ENCODE measurements at regions not wholly inside any gene's neighbourhood (a gene's known extent, or its start where the extent isn't known, plus 50 kb on each side); places are given as distances from the start of the nearest gene placed in this dataset.

GRCh38 chr6:168901076-168901475 is 352.6 kb downstream of the THBS2 start:
- CTCF ChIA-PET, result no interaction called here

GRCh38 chr6:168896321-168896720 is 357.3 kb downstream of the THBS2 start:
- ChIA-PET CTCF (no interaction called here), POLR2A (no interaction called here)
- DNase-seq, result no peak
- no peaks in the 10 kb centered on the region for H3K9me3 Mint-ChIP-seq
- no peak overlapping the region for H3K27ac Mint-ChIP-seq
- no peaks in the 10 kb centered on the region for H3K36me3 Mint-ChIP-seq (ENCODE audit: low read depth)
- peaks cover 17% of the 10 kb centered on the region for H3K4me1 Mint-ChIP-seq
- no peak overlapping the region for H3K4me3 Mint-ChIP-seq
- H3K27me3 Mint-ChIP-seq, result peaks cover 2% of the 10 kb centered on the region

More at GRCh38 chr6:168901076-168901475, 352.6 kb downstream of the THBS2 start:
- H3K27me3 Mint-ChIP-seq, result peaks cover 2% of the 10 kb centered on the region
- no peak overlapping the region for H3K4me3 Mint-ChIP-seq
- no peaks in the 10 kb centered on the region for H3K36me3 Mint-ChIP-seq (ENCODE audit: low read depth)
- H3K9me3 Mint-ChIP-seq, result no peaks in the 10 kb centered on the region
- POLR2A ChIA-PET, result no interaction called here
- H3K4me1 Mint-ChIP-seq, result peaks cover 5% of the 10 kb centered on the region
- H3K27ac Mint-ChIP-seq, result no peak overlapping the region
- no peak for DNase-seq

GRCh38 chr6:168895102-168895812 is 358.4 kb downstream of the THBS2 start:
- ChIA-PET CTCF (interaction anchor here (0.6 to 0.7 kb wide), 2 partner anchors 52 to 1194 kb away, joined by 3 to 4 read pairs; no protein-coding TSS in a partner anchor), POLR2A (no interaction called here)
- H3K4me1 Mint-ChIP-seq, result peaks cover 17% of the 10 kb centered on the region
- peak; percentile 83 for DNase-seq
- peak overlapping the region; percentile 24 for H3K27ac Mint-ChIP-seq
- peak overlapping the region; percentile 42 for H3K4me3 Mint-ChIP-seq
- H3K36me3 Mint-ChIP-seq (ENCODE audit: low read depth), result no peaks in the 10 kb centered on the region
- no peaks in the 10 kb centered on the region for H3K9me3 Mint-ChIP-seq
- no peaks in the 10 kb centered on the region for H3K27me3 Mint-ChIP-seq

- POLR2A ChIA-PET, result no interaction called here
- H3K27ac Mint-ChIP-seq, result no peak overlapping the region
- CTCF ChIA-PET, result interaction anchor here (0.7 to 1.6 kb wide), 2 partner anchors 14 to 518 kb away, joined by 3 to 4 read pairs; no protein-coding TSS in a partner anchor
Measured at GRCh38 chr6:168892031-168892430, 361.6 kb downstream of the THBS2 start.

GRCh38 chr6:168890981-168891365 is 362.7 kb downstream of the THBS2 start:
- CTCF ChIA-PET, result interaction anchor here (0.7 kb wide), 2 partner anchors 477 to 811 kb away, joined by 3 to 6 read pairs; partner anchors contain the start of gene C6orf120
- no peak overlapping the region for H3K4me3 Mint-ChIP-seq
- no peaks in the 10 kb centered on the region for H3K27me3 Mint-ChIP-seq
- H3K9me3 Mint-ChIP-seq, result no peaks in the 10 kb centered on the region
- H3K27ac Mint-ChIP-seq, result no peak overlapping the region
- peaks cover 14% of the 10 kb centered on the region for H3K4me1 Mint-ChIP-seq
- no peak for DNase-seq
- no peaks in the 10 kb centered on the region for H3K36me3 Mint-ChIP-seq (ENCODE audit: low read depth)
- POLR2A ChIA-PET, result no interaction called here

More at GRCh38 chr6:168892031-168892430, 361.6 kb downstream of the THBS2 start:
- Mint-ChIP-seq H3K9me3 (no peaks in the 10 kb centered on the region), H3K4me1 (peaks cover 17% of the 10 kb centered on the region), H3K4me3 (no peak overlapping the region), H3K36me3 (ENCODE audit: low read depth) (no peaks in the 10 kb centered on the region), H3K27me3 (no peaks in the 10 kb centered on the region)
- no peak for DNase-seq

GRCh38 chr6:168890306-168890980 is 363.2 kb downstream of the THBS2 start:
- no peak for DNase-seq
- POLR2A ChIA-PET, result no interaction called here
- no peaks in the 10 kb centered on the region for H3K36me3 Mint-ChIP-seq (ENCODE audit: low read depth)
- H3K4me1 Mint-ChIP-seq, result peaks cover 10% of the 10 kb centered on the region
- CTCF ChIA-PET, result no interaction called here
- H3K4me3 Mint-ChIP-seq, result no peak overlapping the region
- no peaks in the 10 kb centered on the region for H3K9me3 Mint-ChIP-seq
- no peak overlapping the region for H3K27ac Mint-ChIP-seq
- no peaks in the 10 kb centered on the region for H3K27me3 Mint-ChIP-seq

GRCh38 chr6:168888786-168889345 is 364.8 kb downstream of the THBS2 start:
- Mint-ChIP-seq H3K36me3 (ENCODE audit: low read depth) (no peaks in the 10 kb centered on the region), H3K9me3 (no peaks in the 10 kb centered on the region), H3K27ac (no peak overlapping the region), H3K27me3 (no peaks in the 10 kb centered on the region), H3K4me1 (peaks cover 6% of the 10 kb centered on the region), H3K4me3 (no peak overlapping the region)
- ChIA-PET CTCF (no interaction called here), POLR2A (no interaction called here)
- no peak for DNase-seq

GRCh38 chr6:168888102-168888501 is 365.5 kb downstream of the THBS2 start:
- Mint-ChIP-seq H3K4me3 (no peak overlapping the region), H3K27me3 (no peaks in the 10 kb centered on the region), H3K27ac (no peak overlapping the region), H3K4me1 (peaks cover 10% of the 10 kb centered on the region), H3K36me3 (ENCODE audit: low read depth) (no peaks in the 10 kb centered on the region), H3K9me3 (no peaks in the 10 kb centered on the region)
- ChIA-PET POLR2A (no interaction called here), CTCF (no interaction called here)
- DNase-seq, result no peak

GRCh38 chr6:168887621-168888020 is 366.0 kb downstream of the THBS2 start:
- Mint-ChIP-seq H3K4me1 (peaks cover 10% of the 10 kb centered on the region), H3K9me3 (no peaks in the 10 kb centered on the region), H3K36me3 (ENCODE audit: low read depth) (no peaks in the 10 kb centered on the region), H3K4me3 (no peak overlapping the region), H3K27me3 (no peaks in the 10 kb centered on the region), H3K27ac (no peak overlapping the region)
- CTCF ChIA-PET, result no interaction called here
- POLR2A ChIA-PET, result no interaction called here
- DNase-seq, result no peak

- no peak overlapping the region for H3K27ac Mint-ChIP-seq
- ChIA-PET POLR2A (no interaction called here), CTCF (no interaction called here)
- no peaks in the 10 kb centered on the region for H3K27me3 Mint-ChIP-seq
- no peak for DNase-seq
- H3K36me3 Mint-ChIP-seq (ENCODE audit: low read depth), result no peaks in the 10 kb centered on the region
- no peak overlapping the region for H3K4me3 Mint-ChIP-seq
- no peaks in the 10 kb centered on the region for H3K9me3 Mint-ChIP-seq
- H3K4me1 Mint-ChIP-seq, result peaks cover 10% of the 10 kb centered on the region
Measured at GRCh38 chr6:168886964-168887363, 366.7 kb downstream of the THBS2 start.

- CTCF ChIA-PET, result interaction anchor here (0.7 kb wide), 1 partner anchor 749 kb away, joined by 3 read pairs; no protein-coding TSS in a partner anchor
- no peak overlapping the region for H3K27ac Mint-ChIP-seq
- POLR2A ChIA-PET, result no interaction called here
- H3K4me1 Mint-ChIP-seq, result peaks cover 10% of the 10 kb centered on the region
- no peaks in the 10 kb centered on the region for H3K36me3 Mint-ChIP-seq (ENCODE audit: low read depth)
- no peak overlapping the region for H3K4me3 Mint-ChIP-seq
- no peaks in the 10 kb centered on the region for H3K9me3 Mint-ChIP-seq
- peaks cover 8% of the 10 kb centered on the region for H3K27me3 Mint-ChIP-seq
- no peak for DNase-seq
Measured at GRCh38 chr6:168885751-168886742, 367.6 kb downstream of the THBS2 start.

GRCh38 chr6:168885196-168885595 is 368.4 kb downstream of the THBS2 start:
- H3K9me3 Mint-ChIP-seq, result no peaks in the 10 kb centered on the region
- ChIA-PET CTCF (interaction anchor here (0.7 kb wide), 1 partner anchor 750 kb away, joined by 3 read pairs; no protein-coding TSS in a partner anchor), POLR2A (no interaction called here)
- H3K4me1 Mint-ChIP-seq, result peaks cover 10% of the 10 kb centered on the region
- H3K36me3 Mint-ChIP-seq (ENCODE audit: low read depth), result no peaks in the 10 kb centered on the region
- H3K4me3 Mint-ChIP-seq, result no peak overlapping the region
- H3K27me3 Mint-ChIP-seq, result peaks cover 8% of the 10 kb centered on the region
- no peak for DNase-seq
- H3K27ac Mint-ChIP-seq, result no peak overlapping the region

- no peaks in the 10 kb centered on the region for H3K36me3 Mint-ChIP-seq (ENCODE audit: low read depth)
- ChIA-PET POLR2A (no interaction called here), CTCF (no interaction called here)
- H3K4me1 Mint-ChIP-seq, result peaks cover 10% of the 10 kb centered on the region
- DNase-seq, result peak; percentile 82
- peaks cover 8% of the 10 kb centered on the region for H3K27me3 Mint-ChIP-seq
- H3K4me3 Mint-ChIP-seq, result peak overlapping the region; percentile 80
- H3K27ac Mint-ChIP-seq, result peak overlapping the region; percentile 87
- H3K9me3 Mint-ChIP-seq, result no peaks in the 10 kb centered on the region
Measured at GRCh38 chr6:168884646-168885086, 369.0 kb downstream of the THBS2 start.
